Upper lobe of left lung (tissue), 6 donors: ENCODE measurements at regions not wholly inside any gene's neighbourhood (a gene's known extent, or its start where the extent isn't known, plus 50 kb on each side); places are given as distances from the start of the nearest gene placed in this dataset.

Source experiments
- ATAC-seq, 2 donors: fragments of 200-7000 bp; cut with Tn5 transposase; one replicate each; pipeline ENCODE4 v1.9.1; 2022; ENCODE audit warnings: mild to moderate bottlenecking in 2 of 2, moderate library complexity in 2 of 2; ENCODE audit not compliant: low FRiP score in 2 of 2
- DNase-seq, 2 donors: peaks; one replicate each; pipeline ENCODE4 v3.0.0-alpha.2; 2019 to 2020
- H3K27ac ChIP-seq, 4 donors: fragments of 200-600 bp; sonication (generic); one replicate each; pipeline ENCODE4 v1.5.1; 2016 to 2019
- H3K27me3 ChIP-seq, 4 donors: fragments of 200-600 bp; sonication (generic); one replicate each; pipeline ENCODE4 v1.5.1; 2017 to 2019
- H3K36me3 ChIP-seq, 4 donors: fragments of 200-600 bp; sonication (generic); one replicate each; pipeline ENCODE4 v1.5.1; 2016 to 2019
- H3K4me1 ChIP-seq, 4 donors: fragments of 200-600 bp; sonication (generic); one replicate each; pipeline ENCODE4 v1.5.1; 2018 to 2019
- H3K4me3 ChIP-seq, 4 donors: fragments of 200-600 bp; sonication (generic); one replicate each; pipeline ENCODE4 v1.5.1; 2017 to 2019; ENCODE audit warnings: mild to moderate bottlenecking in 2 of 4, moderate library complexity in 1 of 4
- H3K9me3 ChIP-seq, 4 donors: fragments of 200-600 bp; sonication (generic); one replicate each; pipeline ENCODE4 v1.5.1; 2018 to 2019
- EP300 ChIP-seq, 4 donors: sonication (generic); formaldehyde crosslinking; IDR thresholded peaks; one replicate each; pipeline ENCODE4 v1.5.1; 2017; ENCODE audit warnings: antibody characterized with exemption in 4 of 4, control low read depth in 2 of 4
- POLR2A ChIP-seq, 4 donors: fragments of 450-650 bp; IDR thresholded peaks; one replicate each; pipeline ENCODE4 v1.5.1; 2016 to 2017; ENCODE audit warnings: antibody characterized with exemption in 4 of 4, mild to moderate bottlenecking in 2 of 4
- POLR2AphosphoS5 ChIP-seq, 2 donors: sonication (generic); formaldehyde crosslinking; IDR thresholded peaks; one replicate each; pipeline ENCODE4 v1.5.1; 2017; ENCODE audit warnings: antibody characterized with exemption in 2 of 2
- WGBS, 2 donors: methylation state at CpG; one replicate each; pipeline ENCODE4 v1.1.5; 2017 to 2018; 5-methylcytosine and 5-hydroxymethylcytosine counted together
- TF ChIP-seq, protein P1 (sequence below), 6 experiments: fragments of 450-650 bp in 4 of 6; fragments of 200-600 bp in 2 of 6; sonication (generic) in 2 of 6; IDR thresholded peaks; one replicate each; pipeline ENCODE4 v1.5.1; 2016 to 2019; ENCODE audit warnings: antibody characterized with exemption in 6 of 6
- donor health status: DM: no; HTN: no; CAD: no; lungs with moderate emphysema.
- donor health status: DM: no; HTN: yes; CAD: no; lungs with severe emphysema.

DNA sequence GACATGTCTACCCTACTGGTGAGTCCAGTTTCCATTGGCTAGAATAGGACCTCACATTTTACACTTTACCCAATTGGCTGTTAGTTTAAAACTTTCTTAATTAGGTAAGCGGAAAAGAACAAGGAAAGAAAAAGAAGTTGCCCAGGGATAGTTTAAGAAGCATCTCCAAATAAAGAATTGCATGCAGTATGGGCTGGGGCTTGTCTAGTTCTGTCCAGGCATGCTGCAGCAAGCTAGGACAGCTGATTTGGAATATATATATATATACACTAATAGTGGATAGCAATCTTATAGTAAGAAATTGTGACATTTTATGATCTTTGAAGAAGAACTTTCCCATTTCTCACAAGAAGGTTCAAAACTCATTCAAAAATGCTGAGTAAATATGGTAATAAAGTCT lies 90.0 kb upstream of the ERBB4 start:
- 74 to 81% methylated on average over 1 of the region's 1 CpG for WGBS, 2 donors
- Histone ChIP-seq H3K4me1 (no peaks in the 10 kb centered on the region), H3K9me3 (no peaks in the 10 kb centered on the region), H3K36me3 (no peaks in the 10 kb centered on the region), H3K27ac (no peak overlapping the region), H3K4me3 (no peak overlapping the region), H3K27me3 (no peaks in the 10 kb centered on the region)
- no peak for ATAC-seq
- TF ChIP-seq POLR2AphosphoS5 (IDR thresholded peaks at IDR 0.05): no peak
- no peak for TF ChIP-seq EP300 (IDR thresholded peaks at IDR 0.05)
- TF ChIP-seq, protein P1, sequence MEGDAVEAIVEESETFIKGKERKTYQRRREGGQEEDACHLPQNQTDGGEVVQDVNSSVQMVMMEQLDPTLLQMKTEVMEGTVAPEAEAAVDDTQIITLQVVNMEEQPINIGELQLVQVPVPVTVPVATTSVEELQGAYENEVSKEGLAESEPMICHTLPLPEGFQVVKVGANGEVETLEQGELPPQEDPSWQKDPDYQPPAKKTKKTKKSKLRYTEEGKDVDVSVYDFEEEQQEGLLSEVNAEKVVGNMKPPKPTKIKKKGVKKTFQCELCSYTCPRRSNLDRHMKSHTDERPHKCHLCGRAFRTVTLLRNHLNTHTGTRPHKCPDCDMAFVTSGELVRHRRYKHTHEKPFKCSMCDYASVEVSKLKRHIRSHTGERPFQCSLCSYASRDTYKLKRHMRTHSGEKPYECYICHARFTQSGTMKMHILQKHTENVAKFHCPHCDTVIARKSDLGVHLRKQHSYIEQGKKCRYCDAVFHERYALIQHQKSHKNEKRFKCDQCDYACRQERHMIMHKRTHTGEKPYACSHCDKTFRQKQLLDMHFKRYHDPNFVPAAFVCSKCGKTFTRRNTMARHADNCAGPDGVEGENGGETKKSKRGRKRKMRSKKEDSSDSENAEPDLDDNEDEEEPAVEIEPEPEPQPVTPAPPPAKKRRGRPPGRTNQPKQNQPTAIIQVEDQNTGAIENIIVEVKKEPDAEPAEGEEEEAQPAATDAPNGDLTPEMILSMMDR (IDR thresholded peaks at IDR 0.05): no peak
- no peak for DNase-seq

- no peak for ATAC-seq
- 88 to 91% methylated on average over 5 of the region's 5 CpGs for WGBS, 2 donors
Measured at GRCh38 chr2:212626371-212626918, 87.8 kb upstream of the ERBB4 start.

DNA sequence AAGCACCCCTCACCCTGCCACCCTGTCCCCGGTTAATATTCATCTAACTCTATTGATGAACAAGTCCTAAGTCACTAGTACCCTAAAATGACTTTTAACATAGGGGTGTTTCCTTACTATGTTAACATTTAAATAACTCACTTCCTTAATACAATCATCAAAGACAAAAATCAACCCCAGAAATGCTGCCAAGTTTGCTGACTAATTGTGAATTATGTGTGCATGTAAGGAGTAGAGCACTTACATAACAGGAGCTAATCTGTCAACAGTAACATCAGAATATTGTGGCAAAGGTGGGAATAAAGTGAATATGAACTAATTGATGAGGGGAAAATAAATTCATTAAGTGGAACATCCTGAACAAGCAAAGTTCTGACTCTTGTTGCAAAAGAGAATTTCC lies 81.4 kb upstream of the ERBB4 start:
- H3K27me3 ChIP-seq: no peaks in the 10 kb centered on the region
- WGBS, 2 donors: 90 to 96% methylated on average over 1 of the region's 1 CpG
- H3K27ac ChIP-seq: no peak overlapping the region
- TF ChIP-seq, protein P1 (IDR thresholded peaks at IDR 0.05): no peak
- no peak for TF ChIP-seq EP300 (IDR thresholded peaks at IDR 0.05)
- TF ChIP-seq POLR2A (IDR thresholded peaks at IDR 0.05): no peak
- TF ChIP-seq POLR2AphosphoS5 (IDR thresholded peaks at IDR 0.05): no peak
- H3K4me1 ChIP-seq: no peaks in the 10 kb centered on the region
- no peak overlapping the region for H3K4me3 ChIP-seq
- ATAC-seq (no peak), DNase-seq (no peak)
- no peaks in the 10 kb centered on the region for H3K9me3 ChIP-seq
- H3K36me3 ChIP-seq: no peaks in the 10 kb centered on the region

More at GRCh38 chr2:212626371-212626918, 87.8 kb upstream of the ERBB4 start:
- no peak for DNase-seq
- Histone ChIP-seq H3K9me3 (no peaks in the 10 kb centered on the region), H3K27me3 (no peaks in the 10 kb centered on the region), H3K36me3 (no peaks in the 10 kb centered on the region), H3K4me1 (no peaks in the 10 kb centered on the region), H3K27ac (no peak overlapping the region), H3K4me3 (no peak overlapping the region)
- TF ChIP-seq POLR2A (IDR thresholded peaks at IDR 0.05) (no peak), POLR2AphosphoS5 (IDR thresholded peaks at IDR 0.05) (no peak)

DNA sequence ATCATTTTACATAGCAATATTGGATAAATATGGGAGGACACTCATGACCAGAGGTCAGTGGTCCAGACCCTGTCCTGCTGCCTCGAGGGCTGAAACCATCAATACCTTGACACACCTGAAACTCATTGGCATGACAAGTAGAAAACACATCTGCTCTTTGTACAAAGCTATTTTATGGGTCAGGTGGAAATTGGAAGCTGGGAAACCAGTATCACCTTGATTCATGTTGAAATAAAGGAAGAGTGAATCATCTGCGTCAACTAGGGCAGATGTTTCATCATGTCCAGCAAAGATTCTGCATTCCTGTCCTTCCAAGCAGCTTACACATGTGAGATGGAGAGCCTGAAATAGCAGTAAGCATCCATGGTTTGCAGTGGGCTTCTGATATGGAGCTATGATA lies 80.0 kb upstream of the ERBB4 start:
- ATAC-seq: no peak
- Histone ChIP-seq H3K36me3 (no peaks in the 10 kb centered on the region), H3K27ac (no peak overlapping the region), H3K27me3 (no peaks in the 10 kb centered on the region), H3K9me3 (no peaks in the 10 kb centered on the region), H3K4me1 (no peaks in the 10 kb centered on the region), H3K4me3 (no peak overlapping the region)
- WGBS, 2 donors: 77 to 83% methylated on average over 2 of the region's 2 CpGs
- DNase-seq: no peak
- TF ChIP-seq POLR2AphosphoS5 (IDR thresholded peaks at IDR 0.05): no peak
- no peak for TF ChIP-seq POLR2A (IDR thresholded peaks at IDR 0.05)
- no peak for TF ChIP-seq EP300 (IDR thresholded peaks at IDR 0.05)
- TF ChIP-seq, protein P1 (IDR thresholded peaks at IDR 0.05): no peak

- no peaks in the 10 kb centered on the region for H3K36me3 ChIP-seq
- no peak overlapping the region for H3K4me3 ChIP-seq
- H3K4me1 ChIP-seq: no peaks in the 10 kb centered on the region
- H3K9me3 ChIP-seq: no peaks in the 10 kb centered on the region
- 79 to 82% methylated on average over 3 of the region's 3 CpGs for WGBS, 2 donors
- no peak for DNase-seq
- no peak for ATAC-seq
- H3K27me3 ChIP-seq: no peaks in the 10 kb centered on the region
- TF ChIP-seq EP300 (IDR thresholded peaks at IDR 0.05): no peak
- TF ChIP-seq, protein P1 (IDR thresholded peaks at IDR 0.05): no peak
- no peak for TF ChIP-seq POLR2AphosphoS5 (IDR thresholded peaks at IDR 0.05)
- TF ChIP-seq POLR2A (IDR thresholded peaks at IDR 0.05): no peak
- H3K27ac ChIP-seq: no peak overlapping the region
Measured at GRCh38 chr2:212610872-212611425, 72.3 kb upstream of the ERBB4 start.
